CD4-positive, alpha-beta memory T cell (primary cell): ENCODE measurements at regions not wholly inside any gene's neighbourhood (a gene's known extent, or its start where the extent isn't known, plus 50 kb on each side); places are given as distances from the start of the nearest gene placed in this dataset.

Experiments used
- CTCF ChIA-PET: fragments of 350-600 bp; sonication (Branson Sonifier 250); formaldehyde crosslinking; loops from one replicate; lab custom pipeline; 2021; ENCODE audit warnings: inconsistent platforms; ENCODE audit not compliant: partially characterized antibody; lab: Charles Lee
- POLR2A ChIA-PET: fragments of 350-600 bp; sonication (Branson Sonifier 250); formaldehyde crosslinking; loops from one replicate; lab custom pipeline; 2021; ENCODE audit not compliant: partially characterized antibody; lab: Charles Lee
- DNase-seq, 5 donors: peaks; one replicate each; pipeline versions ENCODE4 v3.0.0 to v3.0.0-alpha.2; 2020 to 2022; ENCODE audit warnings: mixed read lengths in 1 of 5
- H3K27ac ChIP-seq: one replicate; pipeline ENCODE4 v1.7.0; 2013; ENCODE audit warnings: low read depth, low read length
- H3K27me3 ChIP-seq: 2 replicates; pipeline ENCODE4 v1.7.0; 2013; ENCODE audit warnings: mild to moderate bottlenecking, low read length, moderate library complexity; ENCODE audit not compliant: insufficient read depth
- H3K36me3 ChIP-seq: 2 replicates; pipeline ENCODE4 v1.7.0; 2013; ENCODE audit warnings: mild to moderate bottlenecking, low read length, moderate library complexity; ENCODE audit not compliant: insufficient read depth
- H3K4me1 ChIP-seq: 2 replicates; pipeline ENCODE4 v1.7.0; 2013; ENCODE audit warnings: mild to moderate bottlenecking, low read length, moderate library complexity; ENCODE audit not compliant: insufficient read depth
- H3K4me3 ChIP-seq, 2 donors: one replicate each; pipeline ENCODE4 v1.7.0; 2013; ENCODE audit warnings: low read length in 2 of 2, mild to moderate bottlenecking in 1 of 2
- H3K9me3 ChIP-seq, 2 donors: one replicate each; pipeline ENCODE4 v1.7.0; 2013; ENCODE audit warnings: low read length in 2 of 2, control low read depth in 1 of 2; ENCODE audit not compliant: control insufficient read depth in 1 of 2
- H3K27ac Mint-ChIP-seq, 7 donors: one replicate each; pipeline ENCODE4 v1.8.0; 2020 to 2021; ENCODE audit warnings: mixed read lengths in 7 of 7, mild to moderate bottlenecking in 6 of 7, inconsistent platforms in 3 of 7, moderate library complexity in 3 of 7
- H3K27me3 Mint-ChIP-seq, 2 donors: one replicate each; pipeline ENCODE4 v1.8.0; 2020 to 2021; ENCODE audit warnings: mixed read lengths in 2 of 2
- H3K36me3 Mint-ChIP-seq, 2 donors: one replicate each; pipeline ENCODE4 v1.8.0; 2020 to 2021; ENCODE audit warnings: mixed read lengths in 2 of 2, inconsistent platforms in 1 of 2, mild to moderate bottlenecking in 1 of 2
- H3K4me1 Mint-ChIP-seq, 4 donors: one replicate each; pipeline ENCODE4 v1.8.0; 2020 to 2021; ENCODE audit warnings: mixed read lengths in 4 of 4, mild to moderate bottlenecking in 1 of 4
- H3K4me3 Mint-ChIP-seq, 8 donors: one replicate each; pipeline ENCODE4 v1.8.0; 2020 to 2021; ENCODE audit warnings: mixed read lengths in 8 of 8, mild to moderate bottlenecking in 7 of 8, moderate library complexity in 6 of 8, inconsistent platforms in 3 of 8
- H3K9me3 Mint-ChIP-seq, 8 donors: one replicate each; pipeline ENCODE4 v1.8.0; 2020 to 2021; ENCODE audit warnings: mixed read lengths in 8 of 8, mild to moderate bottlenecking in 5 of 8, inconsistent platforms in 3 of 8, moderate library complexity in 1 of 8
- intact Hi-C: fragments of 100-400 bp; cut with micrococcal nuclease; formaldehyde crosslinking; loops from one replicate; pipeline ENCODE4 v1.15.1; 2023

- POLR2A ChIA-PET: no interaction called here
- Mint-ChIP-seq H3K4me1 (no peaks in the 10 kb centered on the region), H3K4me3 (no peak overlapping the region), H3K36me3 (no peaks in the 10 kb centered on the region), H3K9me3 (peaks cover 0 to 5% (median 0%) of the 10 kb centered on the region in 8 donors), H3K27ac (no peak overlapping the region), H3K27me3 (peaks cover 0 to 10% of the 10 kb centered on the region in 2 donors)
- no peak overlapping the region for H3K27ac ChIP-seq
- H3K4me1 ChIP-seq: no peaks in the 10 kb centered on the region
- intact Hi-C loops: no loop called here
- H3K4me3 ChIP-seq: no peak overlapping the region
- DNase-seq: no peak
- H3K36me3 ChIP-seq: no peaks in the 10 kb centered on the region
- H3K9me3 ChIP-seq: no peaks in the 10 kb centered on the region
- H3K27me3 ChIP-seq: peaks cover 4% of the 10 kb centered on the region
- CTCF ChIA-PET: interaction anchor here (1.5 kb wide), 1 partner anchor 8 kb away, joined by 5 read pairs; no protein-coding TSS in a partner anchor
Measured at GRCh38 chr7:98753989-98754479, 115.8 kb downstream of the TMEM130 start.

GRCh38 chr7:98755138-98755898 lies 114.5 kb downstream of the TMEM130 start:
- Histone ChIP-seq H3K36me3 (no peaks in the 10 kb centered on the region), H3K4me3 (no peak overlapping the region), H3K9me3 (no peaks in the 10 kb centered on the region), H3K27ac (no peak overlapping the region), H3K27me3 (peaks cover 4% of the 10 kb centered on the region), H3K4me1 (no peaks in the 10 kb centered on the region)
- ChIA-PET POLR2A (no interaction called here), CTCF (interaction anchor here (1.3 to 1.5 kb wide), 2 partner anchors 10 kb away, joined by 4 to 5 read pairs; no protein-coding TSS in a partner anchor)
- H3K27me3 Mint-ChIP-seq: peaks cover 0 to 20% of the 10 kb centered on the region in 2 donors
- H3K4me1 Mint-ChIP-seq: no peaks in the 10 kb centered on the region
- no peak overlapping the region for H3K27ac Mint-ChIP-seq
- peaks cover 0 to 7% (median 0%) of the 10 kb centered on the region in 8 donors for H3K9me3 Mint-ChIP-seq
- H3K36me3 Mint-ChIP-seq: no peaks in the 10 kb centered on the region
- no peak overlapping the region for H3K4me3 Mint-ChIP-seq
- no peak for DNase-seq
- intact Hi-C loops: no loop called here

GRCh38 chr7:98758157-98758556 lies 111.7 kb downstream of the TMEM130 start:
- CTCF ChIA-PET: no interaction called here
- POLR2A ChIA-PET: no interaction called here
- Histone ChIP-seq H3K4me3 (no peak overlapping the region), H3K9me3 (no peaks in the 10 kb centered on the region), H3K27me3 (peaks cover 4% of the 10 kb centered on the region), H3K27ac (no peak overlapping the region), H3K36me3 (no peaks in the 10 kb centered on the region), H3K4me1 (no peaks in the 10 kb centered on the region)
- no peak for DNase-seq
- no peaks in the 10 kb centered on the region for H3K4me1 Mint-ChIP-seq
- intact Hi-C loops: no loop called here
- H3K9me3 Mint-ChIP-seq: peaks cover 0 to 7% (median 0%) of the 10 kb centered on the region in 8 donors
- no peak overlapping the region for H3K27ac Mint-ChIP-seq
- peaks cover 8 to 26% of the 10 kb centered on the region in 2 donors for H3K27me3 Mint-ChIP-seq
- H3K4me3 Mint-ChIP-seq: no peak overlapping the region
- H3K36me3 Mint-ChIP-seq: no peaks in the 10 kb centered on the region

GRCh38 chr7:98760201-98760651 lies 109.6 kb downstream of the TMEM130 start:
- intact Hi-C loops: no loop called here
- H3K4me1 ChIP-seq: no peaks in the 10 kb centered on the region
- peaks cover 4% of the 10 kb centered on the region for H3K27me3 ChIP-seq
- no peaks in the 10 kb centered on the region for H3K36me3 ChIP-seq
- H3K36me3 Mint-ChIP-seq: no peaks in the 10 kb centered on the region
- H3K9me3 Mint-ChIP-seq: peaks cover 0 to 7% (median 0%) of the 10 kb centered on the region in 8 donors
- POLR2A ChIA-PET: no interaction called here
- H3K27ac ChIP-seq: no peak overlapping the region
- no peaks in the 10 kb centered on the region for H3K4me1 Mint-ChIP-seq
- no peak for DNase-seq
- H3K27me3 Mint-ChIP-seq: peaks cover 8 to 26% of the 10 kb centered on the region in 2 donors
- no peak overlapping the region for H3K27ac Mint-ChIP-seq
- CTCF ChIA-PET: no interaction called here
- no peak overlapping the region for H3K4me3 Mint-ChIP-seq
- no peaks in the 10 kb centered on the region for H3K9me3 ChIP-seq
- no peak overlapping the region for H3K4me3 ChIP-seq

- no peak overlapping the region for H3K4me3 ChIP-seq
- H3K4me3 Mint-ChIP-seq: no peak overlapping the region
- H3K36me3 ChIP-seq: no peaks in the 10 kb centered on the region
- no peaks in the 10 kb centered on the region for H3K9me3 ChIP-seq
- no peaks in the 10 kb centered on the region for H3K36me3 Mint-ChIP-seq
- DNase-seq: no peak
- intact Hi-C loops: no loop called here
- ChIA-PET CTCF (no interaction called here), POLR2A (no interaction called here)
- peaks cover 0 to 7% (median 0%) of the 10 kb centered on the region in 8 donors for H3K9me3 Mint-ChIP-seq
- H3K27ac ChIP-seq: no peak overlapping the region
- no peak overlapping the region for H3K27ac Mint-ChIP-seq
- H3K4me1 Mint-ChIP-seq: no peaks in the 10 kb centered on the region
- H3K27me3 ChIP-seq: peaks cover 1% of the 10 kb centered on the region
- no peaks in the 10 kb centered on the region for H3K4me1 ChIP-seq
- peaks cover 8 to 26% of the 10 kb centered on the region in 2 donors for H3K27me3 Mint-ChIP-seq
Measured at GRCh38 chr7:98761225-98761624, 108.6 kb downstream of the TMEM130 start.

- peaks cover 0 to 7% (median 0%) of the 10 kb centered on the region in 8 donors for H3K9me3 Mint-ChIP-seq
- CTCF ChIA-PET: interaction anchor here (1.0 kb wide), 2 partner anchors 14 to 17 kb away, joined by 3 to 4 read pairs; no protein-coding TSS in a partner anchor
Measured at GRCh38 chr7:98762620-98763019, 107.2 kb downstream of the TMEM130 start.

GRCh38 chr7:98763441-98763840 lies 106.4 kb downstream of the TMEM130 start:
- no peaks in the 10 kb centered on the region for H3K36me3 Mint-ChIP-seq
- Histone ChIP-seq H3K27ac (no peak overlapping the region), H3K9me3 (no peaks in the 10 kb centered on the region), H3K4me3 (no peak overlapping the region), H3K36me3 (no peaks in the 10 kb centered on the region), H3K4me1 (no peaks in the 10 kb centered on the region), H3K27me3 (no peaks in the 10 kb centered on the region)
- H3K9me3 Mint-ChIP-seq: peaks cover 0 to 4% (median 0%) of the 10 kb centered on the region in 8 donors
- ChIA-PET CTCF (interaction anchor here (0.5 to 1.0 kb wide), 4 partner anchors 13 to 321 kb away, joined by 3 to 4 read pairs (median 4); no protein-coding TSS in a partner anchor), POLR2A (no interaction called here)
- no peak overlapping the region for H3K27ac Mint-ChIP-seq
- intact Hi-C loops: no loop called here
- no peak for DNase-seq
- peaks cover 8 to 22% of the 10 kb centered on the region in 2 donors for H3K27me3 Mint-ChIP-seq
- H3K4me3 Mint-ChIP-seq: no peak overlapping the region
- H3K4me1 Mint-ChIP-seq: no peaks in the 10 kb centered on the region

More at GRCh38 chr7:98762620-98763019, 107.2 kb downstream of the TMEM130 start:
- Histone ChIP-seq H3K27me3 (no peaks in the 10 kb centered on the region), H3K4me3 (no peak overlapping the region), H3K4me1 (no peaks in the 10 kb centered on the region), H3K27ac (no peak overlapping the region), H3K36me3 (no peaks in the 10 kb centered on the region), H3K9me3 (no peaks in the 10 kb centered on the region)
- no peak overlapping the region for H3K27ac Mint-ChIP-seq
- no peaks in the 10 kb centered on the region for H3K4me1 Mint-ChIP-seq
- peaks cover 8 to 24% of the 10 kb centered on the region in 2 donors for H3K27me3 Mint-ChIP-seq
- H3K4me3 Mint-ChIP-seq: no peak overlapping the region
- no peaks in the 10 kb centered on the region for H3K36me3 Mint-ChIP-seq
- DNase-seq: no peak
- intact Hi-C loops: no loop called here
- POLR2A ChIA-PET: no interaction called here
